BLaER1 (cell line): ENCODE measurements at regions not wholly inside any gene's neighbourhood (a gene's known extent, or its start where the extent isn't known, plus 50 kb on each side); places are given as distances from the start of the nearest gene placed in this dataset.

Experiments
- H3K27ac ChIP-seq: shearing (Covaris generic); formaldehyde crosslinking; 2 replicates; pipeline ENCODE4 v1.8.1; 2022
- H3K27me3 ChIP-seq: shearing (Covaris generic); formaldehyde crosslinking; 2 replicates; pipeline ENCODE4 v1.8.1; 2022
- H3K36me3 ChIP-seq: shearing (Covaris generic); formaldehyde crosslinking; 2 replicates; pipeline ENCODE4 v1.8.1; 2022
- H3K4me1 ChIP-seq: shearing (Covaris generic); formaldehyde crosslinking; 2 replicates; pipeline ENCODE4 v1.8.1; 2022
- H3K4me2 ChIP-seq: shearing (Covaris generic); formaldehyde crosslinking; 2 replicates; pipeline ENCODE4 v1.8.1; 2022
- H3K4me3 ChIP-seq: shearing (Covaris generic); formaldehyde crosslinking; 2 replicates; pipeline ENCODE4 v1.8.1; 2022
- H3K9ac ChIP-seq: shearing (Covaris generic); formaldehyde crosslinking; 2 replicates; pipeline ENCODE4 v1.8.1; 2022
- H3K9me3 ChIP-seq: shearing (Covaris generic); formaldehyde crosslinking; 2 replicates; pipeline ENCODE4 v1.8.1; 2022
- H4K20me1 ChIP-seq: shearing (Covaris generic); formaldehyde crosslinking; 2 replicates; pipeline ENCODE4 v1.8.1; 2022
- Cebpa-rat ChIP-seq: shearing (Covaris generic); IDR thresholded peaks from 2 replicates; pipeline ENCODE4 v1.8.1; 2022

- Histone ChIP-seq H3K27me3 (no peaks in the 10 kb centered on the region), H3K4me1 (no peaks in the 10 kb centered on the region), H3K4me2 (no peak overlapping the region), H3K4me3 (no peak overlapping the region), H3K9ac (no peak overlapping the region), H4K20me1 (no peaks in the 10 kb centered on the region), H3K36me3 (no peaks in the 10 kb centered on the region), H3K27ac (no peak overlapping the region), H3K9me3 (no peaks in the 10 kb centered on the region)
- no peak for TF ChIP-seq Cebpa-rat
Measured at GRCh38 chr20:21981597-21982344, 276.3 kb downstream of the PAX1 start.

- no peak overlapping the region for H3K4me3 ChIP-seq
- no peaks in the 10 kb centered on the region for H3K4me1 ChIP-seq
- H3K27me3 ChIP-seq = no peaks in the 10 kb centered on the region
- no peak overlapping the region for H3K4me2 ChIP-seq
- TF ChIP-seq Cebpa-rat = no peak
- no peaks in the 10 kb centered on the region for H3K36me3 ChIP-seq
- no peaks in the 10 kb centered on the region for H3K9me3 ChIP-seq
- H3K9ac ChIP-seq = no peak overlapping the region
- no peak overlapping the region for H3K27ac ChIP-seq
- no peaks in the 10 kb centered on the region for H4K20me1 ChIP-seq
Measured at GRCh38 chr20:21981179-21981578, 275.7 kb downstream of the PAX1 start.

- Histone ChIP-seq H3K27ac (no peak overlapping the region), H3K36me3 (no peaks in the 10 kb centered on the region), H3K4me1 (no peaks in the 10 kb centered on the region), H3K4me3 (no peak overlapping the region), H4K20me1 (no peaks in the 10 kb centered on the region), H3K9ac (no peak overlapping the region), H3K4me2 (no peak overlapping the region), H3K9me3 (no peaks in the 10 kb centered on the region), H3K27me3 (no peaks in the 10 kb centered on the region)
- no peak for TF ChIP-seq Cebpa-rat
Measured at GRCh38 chr20:21971436-21971835, 266.0 kb downstream of the PAX1 start.

GRCh38 chr20:21968486-21968885 lies 263.0 kb downstream of the PAX1 start:
- Histone ChIP-seq H3K4me3 (no peak overlapping the region), H3K36me3 (no peaks in the 10 kb centered on the region), H3K9ac (no peak overlapping the region), H3K4me1 (no peaks in the 10 kb centered on the region), H3K9me3 (no peaks in the 10 kb centered on the region; the same call in 1 of the 2 replicates), H3K27me3 (no peaks in the 10 kb centered on the region), H3K27ac (no peak overlapping the region), H4K20me1 (no peaks in the 10 kb centered on the region), H3K4me2 (no peak overlapping the region)
- no peak for TF ChIP-seq Cebpa-rat

- Histone ChIP-seq H3K4me3 (no peak overlapping the region), H3K4me2 (no peak overlapping the region), H3K4me1 (no peaks in the 10 kb centered on the region), H4K20me1 (no peaks in the 10 kb centered on the region), H3K27me3 (no peaks in the 10 kb centered on the region), H3K9me3 (no peaks in the 10 kb centered on the region; the same call in 1 of the 2 replicates), H3K9ac (no peak overlapping the region), H3K27ac (no peak overlapping the region), H3K36me3 (no peaks in the 10 kb centered on the region)
- no peak for TF ChIP-seq Cebpa-rat
Measured at GRCh38 chr20:21967481-21967880, 262.0 kb downstream of the PAX1 start.

GRCh38 chr20:21956591-21956990 lies 251.1 kb downstream of the PAX1 start:
- Histone ChIP-seq H3K27me3 (no peaks in the 10 kb centered on the region), H3K36me3 (no peaks in the 10 kb centered on the region), H3K4me2 (no peak overlapping the region), H3K9me3 (peaks cover 4% of the 10 kb centered on the region; the same call in 1 of the 2 replicates), H3K27ac (no peak overlapping the region), H3K4me3 (no peak overlapping the region), H4K20me1 (no peaks in the 10 kb centered on the region), H3K9ac (no peak overlapping the region), H3K4me1 (no peaks in the 10 kb centered on the region)
- no peak for TF ChIP-seq Cebpa-rat

- no peaks in the 10 kb centered on the region for H4K20me1 ChIP-seq
- no peaks in the 10 kb centered on the region for H3K4me1 ChIP-seq
- no peak overlapping the region for H3K4me3 ChIP-seq
- H3K4me2 ChIP-seq = no peak overlapping the region
- H3K9me3 ChIP-seq = no peaks in the 10 kb centered on the region
- H3K9ac ChIP-seq = no peak overlapping the region
- H3K27ac ChIP-seq = no peak overlapping the region
- H3K36me3 ChIP-seq = no peaks in the 10 kb centered on the region
- no peaks in the 10 kb centered on the region for H3K27me3 ChIP-seq
- TF ChIP-seq Cebpa-rat = no peak
Measured at GRCh38 chr20:21947406-21947805, 241.9 kb downstream of the PAX1 start.

- Histone ChIP-seq H3K27ac (no peak overlapping the region), H3K27me3 (no peaks in the 10 kb centered on the region), H3K9ac (no peak overlapping the region), H3K9me3 (no peaks in the 10 kb centered on the region), H3K4me2 (no peak overlapping the region), H3K36me3 (no peaks in the 10 kb centered on the region), H4K20me1 (no peaks in the 10 kb centered on the region), H3K4me3 (no peak overlapping the region), H3K4me1 (no peaks in the 10 kb centered on the region)
- no peak for TF ChIP-seq Cebpa-rat
Measured at GRCh38 chr20:21944227-21944626, 238.8 kb downstream of the PAX1 start.

- no peak for TF ChIP-seq Cebpa-rat
- Histone ChIP-seq H3K27ac (no peak overlapping the region), H4K20me1 (no peaks in the 10 kb centered on the region), H3K36me3 (no peaks in the 10 kb centered on the region), H3K4me1 (no peaks in the 10 kb centered on the region), H3K9ac (no peak overlapping the region), H3K4me3 (no peak overlapping the region), H3K4me2 (no peak overlapping the region), H3K9me3 (no peaks in the 10 kb centered on the region), H3K27me3 (no peaks in the 10 kb centered on the region)
Measured at GRCh38 chr20:21941941-21942805, 236.7 kb downstream of the PAX1 start.

GRCh38 chr20:21936720-21937380 lies 231.4 kb downstream of the PAX1 start:
- no peak for TF ChIP-seq Cebpa-rat
- Histone ChIP-seq H3K9me3 (no peaks in the 10 kb centered on the region), H3K4me2 (no peak overlapping the region), H3K9ac (no peak overlapping the region), H3K4me3 (no peak overlapping the region), H3K27ac (no peak overlapping the region), H4K20me1 (no peaks in the 10 kb centered on the region), H3K4me1 (no peaks in the 10 kb centered on the region), H3K27me3 (no peaks in the 10 kb centered on the region), H3K36me3 (no peaks in the 10 kb centered on the region)
